ENCODE measurements at regions not wholly inside any gene's neighbourhood (a gene's known extent, or its start where the extent isn't known, plus 50 kb on each side); places are given as distances from the start of the nearest gene placed in this dataset.

DNA sequence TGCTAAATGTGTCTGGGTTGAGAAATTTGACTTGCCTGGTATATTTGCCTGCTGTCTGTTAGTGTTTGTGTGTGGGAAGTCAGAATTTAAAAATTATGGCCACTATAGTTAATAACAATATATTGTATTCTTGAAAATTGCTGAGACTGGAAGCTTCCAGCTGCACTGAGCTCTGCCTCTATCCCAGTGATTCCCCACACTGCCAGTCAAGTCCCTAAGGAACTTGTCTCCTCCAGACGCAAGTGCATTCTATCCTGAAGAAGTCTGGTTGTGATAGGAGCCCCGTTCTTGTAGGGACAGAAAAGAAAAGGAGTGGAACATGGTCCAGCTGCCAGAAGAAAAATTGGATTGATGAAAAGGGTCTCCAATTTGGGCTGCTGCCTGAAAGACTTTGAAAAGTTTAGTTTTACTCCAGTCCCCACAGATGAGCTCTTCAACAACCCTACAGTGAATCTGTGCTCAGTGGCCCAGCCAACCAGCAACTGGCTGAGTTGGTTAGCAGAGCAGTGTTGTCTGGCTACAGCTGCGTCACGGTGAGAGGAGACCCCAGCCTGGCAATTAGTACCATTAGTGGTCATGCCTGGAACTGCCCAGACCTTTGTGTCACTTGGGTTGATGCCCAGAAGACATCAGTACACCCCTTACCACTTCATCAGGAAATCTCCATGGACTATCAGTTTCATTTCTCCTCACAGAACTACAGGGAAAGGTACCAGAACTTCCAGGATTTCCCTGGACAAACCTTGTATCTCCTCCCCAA lies 183.1 kb upstream of the MCHR2 start:
- DNase-seq = no peak

DNA sequence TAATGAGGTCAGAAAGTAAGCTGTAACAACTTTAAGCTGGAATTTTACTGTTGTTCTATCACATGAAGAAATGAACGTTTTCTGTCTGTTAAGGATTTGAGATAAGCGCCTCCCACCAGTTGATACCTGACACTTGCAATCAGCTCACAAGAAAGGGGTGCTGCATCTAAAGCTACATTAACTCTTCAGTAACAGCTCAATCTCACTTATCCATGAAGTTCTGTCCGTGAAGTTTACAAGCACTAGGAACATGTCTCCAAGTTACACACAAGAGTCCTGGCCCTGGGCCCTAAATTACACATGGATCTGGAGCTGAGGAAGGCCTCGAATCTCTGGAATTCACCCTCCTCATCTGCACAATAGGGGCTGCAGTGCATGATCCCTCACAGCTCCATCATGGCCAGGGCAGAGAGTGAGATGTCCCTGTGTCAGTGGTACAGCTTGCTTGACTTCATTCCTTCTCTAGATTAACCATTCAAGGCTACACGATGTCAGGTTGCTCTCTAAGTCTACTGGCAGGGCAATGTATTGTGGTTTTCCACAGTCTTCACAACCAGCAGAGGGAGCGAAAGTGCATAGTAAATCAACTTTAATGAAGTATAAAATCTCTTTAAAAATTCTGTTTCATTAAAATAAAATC lies 182.4 kb upstream of the MCHR2 start:
- no peak for DNase-seq

DNA sequence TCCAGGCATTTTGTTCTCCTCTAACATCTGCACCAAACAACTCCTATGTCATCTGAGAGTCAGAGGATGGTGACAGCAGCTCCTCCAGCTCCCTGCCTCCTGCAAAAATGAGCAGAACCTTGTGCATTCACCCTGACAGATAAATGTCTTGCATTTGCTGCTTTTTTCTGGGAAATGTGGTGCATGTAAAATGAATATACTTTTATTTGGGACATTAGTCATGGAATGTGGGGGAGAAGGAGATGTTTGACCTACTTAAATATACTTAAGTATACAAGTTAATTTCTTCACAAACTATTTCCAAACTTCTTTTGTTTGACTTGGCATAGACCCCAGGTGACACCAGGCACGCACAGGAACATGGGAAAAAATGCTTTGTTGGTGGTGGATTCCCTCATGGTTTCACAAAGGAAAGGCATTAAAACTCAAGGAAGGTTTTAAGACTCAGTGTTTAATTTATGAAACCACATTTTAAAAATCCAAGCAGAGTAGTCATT lies 181.8 kb upstream of the MCHR2 start:
- no peak for DNase-seq

DNA sequence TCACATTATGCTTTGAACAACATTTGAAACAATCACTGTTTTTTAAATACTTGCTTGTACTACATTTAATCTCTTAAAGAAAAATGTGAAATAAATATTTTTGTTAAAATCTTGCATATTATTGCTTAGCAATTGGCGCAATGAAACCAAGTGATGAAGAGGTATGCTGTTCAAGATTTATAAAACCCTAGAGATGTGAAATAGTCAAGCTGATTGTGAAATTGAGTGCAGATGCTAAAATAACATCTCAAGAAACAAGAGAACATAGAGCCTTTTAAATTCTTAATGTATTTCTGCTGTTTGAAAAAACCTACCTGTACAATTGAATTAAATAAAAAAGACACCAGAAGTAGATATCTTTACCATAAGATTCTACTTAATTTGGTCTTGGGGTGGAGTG lies 179.2 kb upstream of the MCHR2 start:
- no peak for DNase-seq

DNA sequence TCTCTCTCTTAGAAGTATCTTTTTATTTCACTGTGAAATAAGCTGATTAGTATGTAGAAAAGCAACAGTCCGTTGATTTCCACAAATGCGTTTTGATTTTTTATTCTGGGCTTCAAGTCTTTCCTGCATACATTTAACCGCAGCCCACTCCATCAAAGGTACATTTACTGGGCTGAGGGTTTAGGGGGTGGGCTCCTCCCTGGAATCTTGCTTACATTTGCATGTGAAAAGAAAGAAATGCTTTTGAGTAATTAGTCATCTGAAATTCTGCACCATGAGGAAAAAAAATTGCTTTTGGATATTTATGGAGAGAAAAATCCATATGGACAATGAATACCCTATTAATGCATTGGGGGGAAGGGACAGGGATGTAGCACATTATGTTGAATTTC lies 178.3 kb upstream of the MCHR2 start:
- DNase-seq = no peak

DNA sequence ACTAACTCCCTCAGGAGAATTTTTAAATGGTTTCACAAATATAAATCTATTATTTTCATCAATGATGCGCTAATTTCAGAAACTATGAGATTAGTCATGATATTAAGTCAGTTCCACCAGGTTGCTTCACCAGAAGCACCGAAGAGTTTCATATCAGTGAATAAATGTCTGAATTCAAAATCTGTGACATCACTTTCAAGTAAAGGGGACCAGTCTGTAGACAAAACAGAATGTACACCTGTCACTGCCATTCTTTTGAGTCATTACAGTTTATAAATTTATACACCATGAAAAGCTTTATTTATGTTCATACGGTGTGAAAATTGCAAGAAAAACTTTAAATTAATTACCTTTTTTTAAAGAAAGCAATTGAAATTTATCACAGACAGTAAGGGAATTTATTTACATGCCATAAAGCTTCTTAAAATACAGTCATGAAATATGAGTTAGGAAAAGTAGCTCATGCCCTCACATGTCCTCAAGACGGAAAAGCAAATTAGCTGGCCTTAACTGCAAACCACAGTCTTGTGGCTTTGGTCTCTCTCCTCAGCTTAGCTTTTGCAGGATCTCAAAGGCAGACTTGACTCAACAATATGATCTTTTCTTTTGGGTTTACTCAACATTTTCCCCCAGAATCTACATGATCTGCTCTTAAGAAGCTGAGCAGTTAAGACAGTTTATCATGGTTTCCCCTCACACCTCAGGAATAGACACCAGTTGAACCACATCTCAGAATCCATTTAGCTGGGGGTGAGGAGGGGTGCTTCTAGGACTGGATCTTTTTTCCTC lies 177.7 kb upstream of the MCHR2 start:
- DNase-seq = no peak

DNA sequence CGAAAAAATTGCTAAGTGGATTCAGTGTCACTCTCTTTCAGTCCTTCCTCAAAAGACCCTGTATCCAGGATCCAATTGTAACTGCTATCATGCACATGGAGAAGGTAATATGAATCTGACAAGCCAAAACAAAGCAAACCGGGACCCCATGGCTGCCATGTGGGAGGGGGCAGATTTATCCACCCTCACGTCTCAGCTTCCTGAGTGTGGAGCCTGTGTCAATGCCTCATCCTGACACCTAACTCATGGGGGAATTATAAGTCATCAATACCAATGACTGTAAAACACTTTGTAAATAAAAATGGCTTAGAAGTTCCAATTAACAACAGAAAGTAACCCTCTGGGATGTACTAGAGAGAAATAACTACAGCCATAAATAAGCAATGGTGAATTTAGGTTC lies 174.1 kb upstream of the MCHR2 start:
- no peak for DNase-seq

DNA sequence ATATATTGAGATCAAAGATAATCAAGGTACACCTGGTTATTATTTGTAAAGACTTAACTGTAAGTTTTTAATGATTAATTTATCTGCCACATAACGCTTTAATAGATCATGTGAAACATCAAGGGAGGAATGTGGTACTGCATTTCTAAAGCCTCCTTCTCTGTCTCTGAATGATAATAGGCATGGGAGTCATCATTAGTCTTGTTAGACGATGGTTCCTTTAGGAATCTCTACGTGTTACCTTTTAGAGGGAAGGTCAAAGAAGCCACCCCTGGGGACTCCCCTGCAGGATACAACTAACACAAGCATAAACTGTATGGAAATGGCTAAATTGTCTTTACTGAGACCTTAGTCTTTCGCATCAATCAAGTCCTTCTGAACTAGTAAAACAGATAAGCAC lies 173.6 kb upstream of the MCHR2 start:
- no peak for DNase-seq

DNA sequence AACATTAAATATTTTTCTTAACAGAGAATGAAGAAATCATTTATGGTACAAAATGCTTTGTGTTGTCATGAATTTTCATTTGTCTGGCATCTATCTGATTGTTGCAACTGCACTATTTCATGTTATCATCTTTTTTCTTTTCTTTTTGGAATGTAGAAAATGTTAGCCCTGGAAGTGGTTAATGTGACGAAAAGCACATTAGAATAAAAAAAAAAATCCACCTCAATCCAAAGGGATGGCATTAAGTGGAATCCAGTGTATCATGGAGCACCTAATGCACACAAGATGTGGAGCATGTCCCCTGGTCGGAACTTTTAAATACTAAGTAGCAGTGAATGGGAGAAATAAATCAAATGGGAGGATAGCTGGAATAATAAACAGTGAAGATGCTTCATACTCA lies 172.9 kb upstream of the MCHR2 start:
- no peak for DNase-seq

DNA sequence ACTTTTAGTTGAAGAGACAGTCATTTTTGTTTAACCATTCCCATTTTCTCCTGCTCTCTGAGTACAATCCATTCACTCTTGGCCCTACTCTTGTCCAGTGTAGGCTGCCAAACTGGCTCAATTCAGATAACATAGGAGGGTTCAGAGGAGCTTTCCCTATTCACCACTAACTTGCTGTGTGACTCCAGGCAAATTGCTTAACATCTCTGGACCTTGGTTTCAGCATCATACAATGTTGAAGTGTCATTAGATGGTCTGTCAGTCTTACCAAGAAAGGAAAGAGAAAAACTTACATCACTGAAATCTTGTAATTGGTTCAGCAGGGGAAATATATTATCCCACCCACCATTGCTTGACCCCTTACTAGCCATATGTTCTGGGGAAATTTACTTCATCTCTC lies 171.4 kb upstream of the MCHR2 start:
- DNase-seq = no peak

DNA sequence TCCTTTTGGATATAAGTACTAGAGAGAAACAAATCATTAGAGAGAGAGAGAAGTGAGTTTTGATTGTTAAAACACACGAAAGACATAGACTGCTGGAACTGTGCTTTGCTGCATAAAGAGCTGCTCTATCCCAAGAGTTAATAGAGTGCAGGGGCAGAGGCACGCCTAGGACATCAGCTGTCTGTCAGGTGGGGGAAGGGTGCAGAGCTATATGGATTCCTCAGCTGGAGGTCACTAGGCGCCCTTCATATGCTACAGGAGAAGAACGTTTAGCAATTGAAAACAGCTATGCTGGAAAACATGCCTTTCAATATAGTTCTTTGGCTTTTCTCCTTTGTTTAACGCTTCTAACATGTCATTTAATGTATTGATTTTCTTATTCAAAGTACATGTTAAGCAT lies 169.0 kb upstream of the MCHR2 start:
- no peak for DNase-seq

DNA sequence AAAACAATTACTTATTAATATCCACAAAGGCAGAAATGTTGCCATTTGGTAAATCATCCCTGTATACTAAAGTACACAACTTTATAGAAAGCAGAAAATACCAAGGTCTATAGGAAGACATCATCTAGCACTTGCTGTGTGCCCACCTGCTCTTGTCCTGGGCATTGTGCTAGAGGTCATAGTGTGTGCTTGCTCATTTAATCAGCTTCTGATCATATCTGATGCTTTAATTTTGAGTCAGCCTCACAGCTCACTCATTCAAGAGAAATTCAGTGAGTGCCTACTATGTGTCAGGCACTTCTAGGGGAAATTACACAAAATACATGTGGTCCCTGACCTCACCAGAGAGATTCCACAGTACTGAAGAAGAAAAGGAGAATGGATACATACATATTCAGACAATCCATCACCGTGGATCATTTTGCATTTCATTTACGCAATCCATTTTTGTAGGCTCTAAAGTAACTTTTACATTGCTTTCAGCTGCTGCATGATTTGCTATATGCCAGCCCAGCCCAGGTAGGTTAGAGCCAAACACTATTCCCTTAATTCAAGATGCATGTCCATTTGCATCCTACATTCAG lies 167.9 kb upstream of the MCHR2 start:
- no peak for DNase-seq

DNA sequence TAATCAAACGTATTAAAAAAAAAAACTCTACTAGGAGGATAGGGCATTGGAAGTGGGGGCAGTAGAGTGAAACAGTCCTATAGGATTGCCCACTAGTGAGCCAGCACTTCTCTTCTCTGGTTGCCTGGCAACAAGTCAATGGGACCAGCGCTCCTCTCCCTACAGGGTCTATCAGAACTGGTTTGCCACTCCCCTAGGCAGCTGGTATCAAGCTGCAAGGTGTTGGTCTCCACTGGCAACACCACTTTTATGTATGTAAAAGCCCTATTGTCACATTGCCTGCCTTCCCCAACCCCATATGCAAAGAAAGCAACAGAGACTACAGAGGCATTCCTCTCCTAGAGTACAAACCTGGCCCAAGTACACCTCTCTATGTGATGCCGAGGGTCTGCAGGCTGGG lies 166.9 kb upstream of the MCHR2 start:
- DNase-seq = no peak

DNA sequence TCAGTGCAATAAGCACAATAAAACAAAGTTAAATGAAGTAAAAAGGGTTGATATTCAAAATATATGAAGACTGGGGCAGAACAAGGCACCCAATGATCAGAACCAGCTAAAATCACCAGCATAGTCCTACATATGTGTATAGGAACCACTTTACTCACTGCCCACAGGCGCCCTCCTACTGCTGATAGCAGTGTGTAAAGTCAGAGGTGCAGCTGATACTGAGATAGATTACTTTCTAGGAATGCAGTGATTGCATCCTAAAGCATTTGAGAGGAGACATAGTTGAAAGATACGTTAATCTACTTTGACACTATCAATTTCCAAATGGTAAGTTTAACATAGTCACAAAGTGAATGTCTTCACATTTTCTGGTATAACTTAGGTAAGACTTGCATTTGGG lies 161.1 kb upstream of the MCHR2 start:
- DNase-seq = no peak

DNA sequence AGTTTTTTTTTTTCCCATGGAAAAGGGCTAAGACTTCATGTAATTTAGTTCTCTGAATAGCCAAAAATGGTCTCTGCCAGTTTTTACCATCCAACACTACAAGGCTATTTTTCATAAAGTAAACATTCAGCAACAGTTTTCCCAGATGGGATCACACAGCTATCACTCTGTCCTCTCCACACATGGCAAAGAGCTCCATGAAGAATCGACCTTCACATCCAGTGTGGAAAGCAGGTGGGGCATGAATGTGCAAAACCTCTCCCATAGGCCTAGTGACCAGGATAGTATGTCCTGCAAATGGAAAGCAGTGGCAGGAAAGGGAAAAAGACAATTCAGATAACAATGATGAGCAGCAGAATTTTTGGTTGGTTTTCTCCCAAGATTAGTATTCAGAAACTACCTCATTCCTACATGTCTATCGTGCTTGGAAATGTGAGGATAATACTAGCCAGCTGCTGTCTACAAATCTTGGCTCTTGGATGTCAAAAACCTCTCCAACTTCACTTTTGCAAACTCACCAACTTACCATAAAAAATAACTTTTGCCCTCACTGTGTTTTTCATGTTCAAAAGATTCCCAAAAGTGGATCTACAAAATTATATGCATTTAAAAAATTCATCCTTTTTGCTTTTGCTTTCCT lies 159.7 kb upstream of the MCHR2 start:
- DNase-seq = no peak

DNA sequence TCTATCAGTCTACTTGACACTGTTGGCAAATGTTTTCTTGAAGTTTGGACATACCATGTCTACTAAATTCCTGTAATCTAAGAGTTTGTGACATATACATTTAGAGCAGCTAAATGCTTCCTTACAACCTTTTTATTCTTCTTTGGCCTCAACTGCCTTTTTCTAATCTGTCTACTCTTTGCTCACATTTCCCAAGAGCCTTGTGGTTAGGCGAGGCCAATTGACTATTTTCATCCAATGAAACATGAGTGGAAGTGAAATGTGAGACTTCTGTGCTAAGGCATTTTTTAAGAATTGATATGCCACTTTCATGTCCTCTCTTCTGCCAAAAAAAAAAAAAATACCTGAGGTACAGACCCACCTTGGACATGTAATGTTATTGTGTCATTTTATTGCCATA lies 158.2 kb upstream of the MCHR2 start:
- no peak for DNase-seq

DNA sequence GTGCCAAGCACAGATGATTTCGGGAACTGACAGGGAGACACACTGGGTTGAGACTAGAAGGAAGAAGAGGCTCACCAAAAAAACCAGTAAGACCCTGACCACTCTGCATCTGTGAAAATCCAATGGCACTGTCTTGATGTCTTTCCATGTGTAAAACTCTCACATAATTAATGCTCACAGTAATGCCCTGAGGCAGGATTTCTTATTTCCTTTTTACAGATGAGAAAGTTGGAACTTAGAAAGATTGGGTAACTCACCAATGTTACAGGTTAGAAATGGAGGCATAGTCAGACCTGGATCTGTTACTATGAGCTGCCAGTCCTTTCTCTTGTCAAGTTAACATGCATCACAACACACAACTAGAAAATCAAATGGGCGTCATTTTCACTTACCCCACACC lies 151.0 kb upstream of the MCHR2 start:
- DNase-seq = no peak

DNA sequence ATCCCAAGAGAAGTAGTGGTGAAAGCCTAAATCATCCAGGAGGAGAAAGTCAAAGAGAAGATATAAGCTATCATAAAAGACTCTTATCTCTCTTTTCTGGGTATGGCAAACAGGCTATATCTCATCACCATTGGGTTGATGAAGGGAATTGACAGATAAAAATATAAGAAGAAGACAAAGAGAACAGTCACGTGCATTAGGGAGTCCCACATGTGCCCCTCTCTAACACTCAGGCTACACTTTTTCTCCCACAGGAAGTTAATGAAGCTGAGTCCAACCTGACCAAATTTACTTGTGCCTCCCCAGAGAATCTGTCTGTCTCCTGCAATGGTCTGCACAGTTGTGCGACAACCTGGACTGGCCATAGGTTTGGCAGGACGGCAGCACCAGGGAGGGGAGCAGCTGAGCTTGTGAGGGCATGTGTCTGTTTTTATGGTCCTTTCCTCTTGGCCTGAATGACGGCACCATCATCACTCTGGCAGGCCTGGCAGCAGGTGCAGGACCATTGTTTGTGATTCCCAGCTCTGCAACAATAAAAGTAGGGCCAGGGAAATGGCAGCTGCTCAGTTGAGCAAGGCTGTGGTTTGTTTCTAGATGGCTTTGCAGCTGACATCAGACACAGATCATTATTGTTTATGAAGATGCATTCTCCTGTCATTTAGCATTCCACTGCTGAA lies 144.5 kb upstream of the MCHR2 start:
- DNase-seq = no peak

DNA sequence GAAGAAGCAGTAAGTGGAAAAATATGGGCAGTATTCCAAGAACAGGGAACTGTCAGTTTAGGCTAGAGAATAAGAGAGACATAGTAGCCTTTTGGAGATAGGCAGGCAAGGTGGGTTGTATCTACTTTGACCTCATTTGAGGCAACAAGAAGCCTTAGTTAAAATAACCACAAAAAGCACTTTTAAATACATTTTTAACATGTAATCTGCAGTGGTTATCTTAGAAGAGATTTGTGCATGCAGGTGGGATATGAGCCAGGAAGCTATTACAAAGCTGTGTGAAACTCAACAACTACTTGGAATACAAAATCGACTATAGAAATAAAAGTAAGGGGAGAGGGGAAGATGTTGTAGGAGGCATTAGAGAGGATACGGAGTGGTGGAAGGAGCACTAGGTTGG lies 143.7 kb upstream of the MCHR2 start:
- DNase-seq = no peak

DNA sequence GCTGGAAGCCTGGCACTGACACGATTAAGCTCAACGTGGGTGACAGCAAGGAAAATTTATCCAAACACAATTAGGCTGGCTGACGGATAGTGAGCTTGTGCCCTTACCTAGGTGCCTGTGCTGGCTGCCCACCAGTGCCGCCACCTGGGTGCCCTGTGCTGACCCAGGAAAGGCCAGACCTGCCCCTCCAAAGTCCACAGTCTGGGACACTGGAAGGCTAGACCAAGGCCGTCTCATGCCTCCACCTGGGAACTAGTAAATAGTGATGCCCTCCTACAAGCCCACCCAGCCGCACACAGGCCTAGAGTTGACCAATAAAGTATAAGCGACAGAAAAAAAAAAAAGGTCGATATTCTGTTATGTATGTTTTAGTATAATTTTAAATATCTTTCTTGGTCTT lies 142.6 kb upstream of the MCHR2 start:
- DNase-seq = no peak

DNA sequence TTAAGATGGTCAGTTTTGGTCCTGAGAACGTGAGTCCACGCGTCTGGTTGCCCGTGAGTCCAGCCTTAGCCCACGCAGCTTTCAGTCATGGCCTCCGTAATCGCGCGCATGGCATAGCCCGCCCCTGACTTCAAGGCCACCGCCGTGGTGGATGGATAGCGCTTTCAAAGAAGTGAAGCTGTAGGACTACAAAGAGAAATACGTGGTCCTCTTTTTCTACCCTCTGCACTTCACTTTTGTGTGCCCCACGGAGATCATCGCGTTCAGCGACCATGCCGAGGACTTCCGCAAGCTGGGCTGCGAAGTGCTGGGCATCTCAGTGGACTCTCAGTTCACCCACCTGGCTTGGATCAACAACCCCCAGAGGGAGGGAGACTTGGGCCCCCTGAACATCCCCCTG lies 142.0 kb upstream of the MCHR2 start:
- DNase-seq = no peak

DNA sequence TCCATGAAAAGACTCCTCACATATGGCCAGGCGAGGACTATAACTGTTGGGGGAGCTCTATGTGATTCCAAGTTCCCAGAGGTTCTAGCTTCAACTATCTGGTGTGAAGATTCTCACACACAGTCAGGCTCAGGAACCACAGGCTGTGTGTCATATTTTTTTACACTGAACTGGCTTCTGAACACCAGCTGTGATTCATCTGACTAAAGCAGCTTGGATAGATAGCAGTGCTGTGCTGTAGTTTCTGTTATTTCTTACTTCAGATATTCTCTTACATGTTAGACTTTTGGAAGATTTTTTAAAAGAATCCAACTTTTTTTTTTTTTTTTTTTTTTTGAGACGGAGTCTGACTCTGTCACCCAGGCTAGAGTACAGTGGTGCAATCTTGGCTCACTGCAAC lies 140.7 kb upstream of the MCHR2 start:
- DNase-seq = no peak
